B cell (primary cell): ENCODE measurements at regions not wholly inside any gene's neighbourhood (a gene's known extent, or its start where the extent isn't known, plus 50 kb on each side); places are given as distances from the start of the nearest gene placed in this dataset.

ENCODE experiments used
- EZH2 ChIP-seq: IDR thresholded peaks from 2 replicates; pipeline ENCODE4 v1.6.1; 2012; ENCODE audit warnings: borderline replicate concordance, low read depth, mild to moderate bottlenecking, moderate library complexity, low read length; ENCODE audit not compliant: insufficient read depth, poor library complexity, severe bottlenecking
- TF ChIP-seq, protein P1 (sequence below): fragments of 200-600 bp; IDR thresholded peaks from one replicate; pipeline ENCODE4 v1.8.0; 2022; ENCODE audit warnings: antibody characterized with exemption, mild to moderate bottlenecking

DNA sequence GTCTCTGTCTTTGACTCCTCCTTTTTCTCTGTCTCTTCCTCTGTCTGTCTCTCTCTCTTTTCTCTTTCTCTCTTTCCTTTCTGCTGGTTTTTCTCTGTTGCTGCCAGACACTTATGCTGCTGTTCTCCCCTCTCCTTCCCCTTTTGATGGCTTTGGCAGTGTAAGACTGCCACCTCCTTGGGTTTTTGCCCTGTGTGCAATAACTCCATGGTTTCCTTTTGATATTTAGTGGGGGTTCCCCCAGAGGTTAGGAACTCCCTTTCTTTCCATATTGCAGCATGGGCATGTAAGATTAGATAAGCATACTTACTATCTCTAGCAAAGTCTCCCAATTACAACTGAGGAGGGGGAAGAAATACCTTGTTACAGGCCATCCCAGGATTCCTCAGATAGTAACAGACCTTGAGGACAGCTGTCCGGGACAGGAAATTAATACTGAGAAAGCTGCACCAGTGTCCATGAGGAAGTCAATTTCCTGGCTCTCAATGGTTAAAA, 333.8 kb upstream of the RBMY1B start:
- TF ChIP-seq, protein P1, sequence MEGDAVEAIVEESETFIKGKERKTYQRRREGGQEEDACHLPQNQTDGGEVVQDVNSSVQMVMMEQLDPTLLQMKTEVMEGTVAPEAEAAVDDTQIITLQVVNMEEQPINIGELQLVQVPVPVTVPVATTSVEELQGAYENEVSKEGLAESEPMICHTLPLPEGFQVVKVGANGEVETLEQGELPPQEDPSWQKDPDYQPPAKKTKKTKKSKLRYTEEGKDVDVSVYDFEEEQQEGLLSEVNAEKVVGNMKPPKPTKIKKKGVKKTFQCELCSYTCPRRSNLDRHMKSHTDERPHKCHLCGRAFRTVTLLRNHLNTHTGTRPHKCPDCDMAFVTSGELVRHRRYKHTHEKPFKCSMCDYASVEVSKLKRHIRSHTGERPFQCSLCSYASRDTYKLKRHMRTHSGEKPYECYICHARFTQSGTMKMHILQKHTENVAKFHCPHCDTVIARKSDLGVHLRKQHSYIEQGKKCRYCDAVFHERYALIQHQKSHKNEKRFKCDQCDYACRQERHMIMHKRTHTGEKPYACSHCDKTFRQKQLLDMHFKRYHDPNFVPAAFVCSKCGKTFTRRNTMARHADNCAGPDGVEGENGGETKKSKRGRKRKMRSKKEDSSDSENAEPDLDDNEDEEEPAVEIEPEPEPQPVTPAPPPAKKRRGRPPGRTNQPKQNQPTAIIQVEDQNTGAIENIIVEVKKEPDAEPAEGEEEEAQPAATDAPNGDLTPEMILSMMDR = no peak
- TF ChIP-seq EZH2 = no peak
